HepG2 (cell line): ENCODE measurements at regions not wholly inside any gene's neighbourhood (a gene's known extent, or its start where the extent isn't known, plus 50 kb on each side); places are given as distances from the start of the nearest gene placed in this dataset.

Experiments
- ADNP ChIP-seq: sonication (generic); formaldehyde crosslinking; IDR thresholded peaks from 2 replicates; pipeline ENCODE4 v1.4.0; 2020; ENCODE audit warnings: missing genetic modification reagents
- FOSL2 ChIP-seq: sonication (generic); formaldehyde crosslinking; IDR thresholded peaks from 2 replicates; pipeline ENCODE4 v1.4.0; 2020; ENCODE audit warnings: missing genetic modification reagents
- FOXO1 ChIP-seq: sonication (generic); formaldehyde crosslinking; IDR thresholded peaks from 2 replicates; pipeline ENCODE4 v1.4.0; 2020; ENCODE audit warnings: missing genetic modification reagents
- GATAD2A ChIP-seq: IDR thresholded peaks from 2 replicates; pipeline ENCODE4 v1.6.1; 2016
- GPN1 ChIP-seq: sonication (generic); formaldehyde crosslinking; IDR thresholded peaks from 2 replicates; pipeline ENCODE4 v1.5.1; 2020; ENCODE audit warnings: missing genetic modification reagents, borderline replicate concordance
- IKZF5 ChIP-seq: IDR thresholded peaks from 2 replicates; pipeline ENCODE4 v1.6.1; 2018; ENCODE audit warnings: missing genetic modification reagents, mild to moderate bottlenecking, missing compliant biosample characterization
- LCORL ChIP-seq, 2 experiments: fragments of 450-650 bp in 1 of 2; sonication (generic) in 1 of 2; formaldehyde crosslinking in 1 of 2; IDR thresholded peaks; 2 replicates each; pipeline versions ENCODE4 v1.5.0 to v1.6.1; 2017 to 2020; ENCODE audit warnings: antibody characterized with exemption in 1 of 2, missing genetic modification reagents in 1 of 2
- MEIS2 ChIP-seq: sonication (generic); formaldehyde crosslinking; IDR thresholded peaks from 2 replicates; pipeline ENCODE4 v1.9.0; 2021; ENCODE audit warnings: mild to moderate bottlenecking, missing genetic modification reagents
- MYNN ChIP-seq: sonication (generic); formaldehyde crosslinking; IDR thresholded peaks from 2 replicates; pipeline ENCODE4 v1.4.0; 2020; ENCODE audit warnings: mild to moderate bottlenecking, low read depth, missing genetic modification reagents
- SMC3 ChIP-seq: IDR thresholded peaks from 2 replicates; pipeline ENCODE4 v1.6.1; 2011; ENCODE audit warnings: low read length, improper control_type of control experiment
- SRSF1 ChIP-seq: fragments of 200-400 bp; formaldehyde crosslinking; optimal IDR thresholded peaks from 2 replicates; pipeline ENCODE3; 2017; ENCODE audit warnings: mild to moderate bottlenecking, low read depth, low read length, moderate library complexity
- TAF1 ChIP-seq: sonication (generic); formaldehyde crosslinking; IDR thresholded peaks from 2 replicates; pipeline ENCODE4 v1.4.0; 2020; ENCODE audit warnings: missing genetic modification reagents
- TBP ChIP-seq: sonication (generic); formaldehyde crosslinking; IDR thresholded peaks from 2 replicates; pipeline ENCODE4 v1.5.0; 2020; ENCODE audit warnings: missing genetic modification reagents
- ZFP36L1 ChIP-seq: sonication (generic); formaldehyde crosslinking; IDR thresholded peaks from 2 replicates; pipeline ENCODE4 v1.8.0; 2022; ENCODE audit warnings: mild to moderate bottlenecking, missing genetic modification reagents, moderate library complexity
- ZNF296 ChIP-seq: sonication (generic); formaldehyde crosslinking; conservative IDR thresholded peaks from 2 replicates; pipeline ENCODE4 v1.5.0; 2020; ENCODE audit warnings: mild to moderate bottlenecking, missing genetic modification reagents
- ZNF333 ChIP-seq: sonication (generic); formaldehyde crosslinking; IDR thresholded peaks from 2 replicates; pipeline ENCODE4 v1.4.0; 2020; ENCODE audit warnings: mild to moderate bottlenecking, missing genetic modification reagents, borderline replicate concordance
- ZNF468 ChIP-seq: sonication (generic); formaldehyde crosslinking; IDR thresholded peaks from 2 replicates; pipeline ENCODE4 v1.8.0; 2022; ENCODE audit warnings: mild to moderate bottlenecking, moderate library complexity, missing genetic modification reagents
- ZNF512B ChIP-seq: sonication (generic); formaldehyde crosslinking; IDR thresholded peaks from 2 replicates; pipeline ENCODE4 v1.5.1; 2020; ENCODE audit warnings: missing genetic modification reagents, mild to moderate bottlenecking, borderline replicate concordance
- ZNF792 ChIP-seq: IDR thresholded peaks from 2 replicates; pipeline ENCODE4 v1.6.1; 2016
- TF ChIP-seq, protein P1 (sequence below): sonication (generic); formaldehyde crosslinking; IDR thresholded peaks from 2 replicates; pipeline ENCODE4; 2020; ENCODE audit warnings: missing genetic modification reagents, mild to moderate bottlenecking, borderline replicate concordance
- TF ChIP-seq, protein P2 (sequence below): sonication (generic); formaldehyde crosslinking; IDR thresholded peaks from 2 replicates; pipeline ENCODE4 v1.5.0; 2020; ENCODE audit warnings: mild to moderate bottlenecking, missing genetic modification reagents, borderline replicate concordance

- peak; percentile 80 for TF ChIP-seq SRSF1
- TF ChIP-seq ADNP (CRISPR knock-in tag): no peak
- peak; percentile 37; the same call in 1 of the 2 replicates for TF ChIP-seq MYNN (CRISPR knock-in tag)
- no peak for TF ChIP-seq LCORL (IDR thresholded peaks at IDR 0.05)
- peak; percentile 63; the same call in 1 of the 2 replicates for TF ChIP-seq LCORL (CRISPR knock-in tag; IDR thresholded peaks at IDR 0.05)
- no peak for TF ChIP-seq MEIS2 (CRISPR knock-in tag)
- 0 out of 2 replicates have a peak, but pooled peaks have one; percentile 55 for TF ChIP-seq ZNF333 (CRISPR knock-in tag)
- peak; percentile 93 for TF ChIP-seq ZNF296 (CRISPR knock-in tag)
- TF ChIP-seq FOXO1 (CRISPR knock-in tag): peak; percentile 61
- TF ChIP-seq FOSL2 (CRISPR knock-in tag): peak; percentile 48
- TF ChIP-seq TBP (CRISPR knock-in tag): no peak
- TF ChIP-seq GPN1 (CRISPR knock-in tag): 0 out of 2 replicates have a peak, but pooled peaks have one; percentile 63
- TF ChIP-seq ZNF792: peak; percentile 83
- TF ChIP-seq SMC3: peak; percentile 50; the same call in 1 of the 2 replicates
- TF ChIP-seq, protein P1, sequence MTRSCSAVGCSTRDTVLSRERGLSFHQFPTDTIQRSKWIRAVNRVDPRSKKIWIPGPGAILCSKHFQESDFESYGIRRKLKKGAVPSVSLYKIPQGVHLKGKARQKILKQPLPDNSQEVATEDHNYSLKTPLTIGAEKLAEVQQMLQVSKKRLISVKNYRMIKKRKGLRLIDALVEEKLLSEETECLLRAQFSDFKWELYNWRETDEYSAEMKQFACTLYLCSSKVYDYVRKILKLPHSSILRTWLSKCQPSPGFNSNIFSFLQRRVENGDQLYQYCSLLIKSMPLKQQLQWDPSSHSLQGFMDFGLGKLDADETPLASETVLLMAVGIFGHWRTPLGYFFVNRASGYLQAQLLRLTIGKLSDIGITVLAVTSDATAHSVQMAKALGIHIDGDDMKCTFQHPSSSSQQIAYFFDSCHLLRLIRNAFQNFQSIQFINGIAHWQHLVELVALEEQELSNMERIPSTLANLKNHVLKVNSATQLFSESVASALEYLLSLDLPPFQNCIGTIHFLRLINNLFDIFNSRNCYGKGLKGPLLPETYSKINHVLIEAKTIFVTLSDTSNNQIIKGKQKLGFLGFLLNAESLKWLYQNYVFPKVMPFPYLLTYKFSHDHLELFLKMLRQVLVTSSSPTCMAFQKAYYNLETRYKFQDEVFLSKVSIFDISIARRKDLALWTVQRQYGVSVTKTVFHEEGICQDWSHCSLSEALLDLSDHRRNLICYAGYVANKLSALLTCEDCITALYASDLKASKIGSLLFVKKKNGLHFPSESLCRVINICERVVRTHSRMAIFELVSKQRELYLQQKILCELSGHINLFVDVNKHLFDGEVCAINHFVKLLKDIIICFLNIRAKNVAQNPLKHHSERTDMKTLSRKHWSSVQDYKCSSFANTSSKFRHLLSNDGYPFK (CRISPR knock-in tag): peak; percentile 50; the same call in 1 of the 2 replicates
- TF ChIP-seq GATAD2A: peak; percentile 66
- peak; percentile 67; the same call in 1 of the 2 replicates for TF ChIP-seq ZNF512B (CRISPR knock-in tag)
- TF ChIP-seq ZFP36L1 (CRISPR knock-in tag): no peak
- TF ChIP-seq ZNF468: no peak
- peak; percentile 60; the same call in 1 of the 2 replicates for TF ChIP-seq IKZF5 (CRISPR knock-in tag)
- peak; percentile 67 for TF ChIP-seq TAF1 (CRISPR knock-in tag)
- TF ChIP-seq, protein P2, sequence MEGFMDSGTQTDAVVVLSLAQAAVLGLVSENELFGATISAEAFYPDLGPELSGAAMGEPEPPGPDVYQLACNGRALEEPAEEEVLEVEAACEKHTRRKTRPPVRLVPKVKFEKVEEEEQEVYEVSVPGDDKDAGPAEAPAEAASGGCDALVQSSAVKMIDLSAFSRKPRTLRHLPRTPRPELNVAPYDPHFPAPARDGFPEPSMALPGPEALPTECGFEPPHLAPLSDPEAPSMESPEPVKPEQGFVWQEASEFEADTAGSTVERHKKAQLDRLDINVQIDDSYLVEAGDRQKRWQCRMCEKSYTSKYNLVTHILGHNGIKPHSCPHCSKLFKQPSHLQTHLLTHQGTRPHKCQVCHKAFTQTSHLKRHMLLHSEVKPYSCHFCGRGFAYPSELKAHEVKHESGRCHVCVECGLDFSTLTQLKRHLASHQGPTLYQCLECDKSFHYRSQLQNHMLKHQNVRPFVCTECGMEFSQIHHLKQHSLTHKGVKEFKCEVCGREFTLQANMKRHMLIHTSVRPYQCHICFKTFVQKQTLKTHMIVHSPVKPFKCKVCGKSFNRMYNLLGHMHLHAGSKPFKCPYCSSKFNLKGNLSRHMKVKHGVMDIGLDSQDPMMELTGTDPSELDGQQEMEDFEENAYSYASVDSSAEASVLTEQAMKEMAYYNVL (CRISPR knock-in tag): peak; percentile 82; the same call in 1 of the 2 replicates
Observed at GRCh38 chr2:47272031-47272864, 95.9 kb upstream of the CALM2 start (continued).
